H1 (cell line): ENCODE measurements at regions not wholly inside any gene's neighbourhood (a gene's known extent, or its start where the extent isn't known, plus 50 kb on each side); places are given as distances from the start of the nearest gene placed in this dataset.

Experiments used
- CTCF ChIA-PET: fragments of 300-600 bp; sonication (Branson Sonifier 250); formaldehyde crosslinking; loops from one replicate; lab custom pipeline; 2021; ENCODE audit not compliant: partially characterized antibody; lab: Charles Lee
- POLR2A ChIA-PET: fragments of 300-600 bp; sonication (Branson Sonifier 250); formaldehyde crosslinking; loops from one replicate; lab custom pipeline; 2021; ENCODE audit warnings: inconsistent platforms; ENCODE audit not compliant: partially characterized antibody; lab: Charles Lee
- DNase-seq, 2 experiments: peaks; one replicate each; pipeline versions ENCODE4 v3.0.0 to v3.0.0-alpha.2; 2010 to 2022; ENCODE audit warnings: low spot score in 2 of 2, low read depth in 1 of 2, mixed read lengths in 1 of 2
- FAIRE-seq: peaks from 2 replicates; lab custom pipeline; 2011; peaks lifted over from hg19 to GRCh38; lab: Jason Lieb, UNC
- H2AFZ ChIP-seq: 2 replicates; pipeline ENCODE4 v1.8.1; 2012; ENCODE audit warnings: low read length, inconsistent platforms
- H2AK5ac ChIP-seq: 2 replicates; pipeline ENCODE4 v1.6.1; 2013; ENCODE audit warnings: low read depth, low read length
- H2BK120ac ChIP-seq: replicated peaks from 2 replicates; pipeline ENCODE3; 2013; ENCODE audit warnings: low read depth, low read length, inconsistent platforms
- H2BK12ac ChIP-seq: 2 replicates; pipeline ENCODE4 v1.6.1; 2013; ENCODE audit warnings: low read depth, low read length
- H2BK15ac ChIP-seq: 2 replicates; pipeline ENCODE4 v1.6.1; 2013; ENCODE audit warnings: low read length
- H2BK20ac ChIP-seq: 2 replicates; pipeline ENCODE4 v1.6.1; 2013; ENCODE audit warnings: low read length
- H2BK5ac ChIP-seq: 2 replicates; pipeline ENCODE4 v1.6.1; 2013; ENCODE audit warnings: low read depth, low read length
- H3K14ac ChIP-seq: 2 replicates; pipeline ENCODE4 v1.6.1; 2013; ENCODE audit warnings: inconsistent platforms; ENCODE audit not compliant: insufficient read length
- H3K18ac ChIP-seq: 2 replicates; pipeline ENCODE4 v1.6.1; 2013; ENCODE audit warnings: low read length; ENCODE audit errors: extremely low read depth
- H3K23ac ChIP-seq: 2 replicates; pipeline ENCODE4 v1.6.1; 2013; ENCODE audit warnings: inconsistent platforms; ENCODE audit not compliant: insufficient read length
- H3K23me2 ChIP-seq: 2 replicates; pipeline ENCODE4 v1.6.1; 2013; ENCODE audit warnings: low read depth, low read length
- H3K27ac ChIP-seq: 2 replicates; pipeline ENCODE4 v1.6.1; 2011; ENCODE audit warnings: low read depth, low read length, inconsistent platforms
- H3K27me3 ChIP-seq, 4 experiments: replicated peaks in 1 of 4; 1 replicate in 1 of 4; 2 replicates in 3 of 4; pipeline versions ENCODE4 v1.6.1 to v1.8.1; 2011 to 2013; ENCODE audit warnings: low read length in 3 of 4, mild to moderate bottlenecking in 3 of 4, inconsistent platforms in 2 of 4, mixed read lengths in 2 of 4, moderate library complexity in 1 of 4; ENCODE audit not compliant: control insufficient read depth in 3 of 4, insufficient read depth in 3 of 4; ENCODE audit errors: extremely low read depth in 1 of 4
- H3K36me3 ChIP-seq, 4 experiments: 2 replicates each; pipeline versions ENCODE4 v1.6.1 to v1.8.1; 2011 to 2013; ENCODE audit warnings: mild to moderate bottlenecking in 4 of 4, low read length in 3 of 4, moderate library complexity in 2 of 4, control low read depth in 1 of 4, inconsistent platforms in 1 of 4; ENCODE audit not compliant: insufficient read depth in 4 of 4, control insufficient read depth in 2 of 4
- H3K4ac ChIP-seq: replicated peaks from 2 replicates; pipeline ENCODE3; 2013; ENCODE audit warnings: low read length, low read depth, mixed read lengths, inconsistent platforms; ENCODE audit not compliant: insufficient read length
- H3K4me1 ChIP-seq, 4 experiments: replicated peaks in 1 of 4; 1 replicate in 1 of 4; 2 replicates in 3 of 4; pipeline versions ENCODE4 v1.6.1 to v1.8.1; 2011 to 2013; ENCODE audit warnings: low read length in 3 of 4, inconsistent platforms in 2 of 4, mixed read lengths in 1 of 4; ENCODE audit not compliant: insufficient read depth in 4 of 4, control insufficient read depth in 3 of 4
- H3K4me2 ChIP-seq, 2 experiments: 2 replicates each; pipeline versions ENCODE4 v1.6.1 to v1.8.1; 2011 to 2013; ENCODE audit warnings: low read depth in 2 of 2, low read length in 2 of 2, control low read depth in 1 of 2, inconsistent platforms in 1 of 2, mild to moderate bottlenecking in 1 of 2; ENCODE audit not compliant: insufficient read depth in 1 of 2
- H3K4me3 ChIP-seq, 4 experiments: fragments of 200-600, 300-600 bp in 1 of 4; sonication (generic), shearing (Covaris generic), sonication (Bioruptor Twin) in 1 of 4; 2 replicates each; pipeline versions ENCODE4 v1.5.1 to v1.8.1; 2011 to 2016; ENCODE audit warnings: low read length in 4 of 4, low read depth in 3 of 4, control low read depth in 2 of 4, inconsistent platforms in 2 of 4, mild to moderate bottlenecking in 2 of 4, mixed read lengths in 1 of 4, moderate library complexity in 1 of 4; ENCODE audit not compliant: insufficient read depth in 2 of 4; ENCODE audit errors: extremely low read depth in 1 of 4
- H3K56ac ChIP-seq: replicated peaks from 2 replicates; pipeline ENCODE3; 2013; ENCODE audit warnings: low read depth, mild to moderate bottlenecking, mixed read lengths, low read length, inconsistent platforms; ENCODE audit not compliant: insufficient read length
- H3K79me1 ChIP-seq: 2 replicates; pipeline ENCODE4 v1.6.1; 2013; ENCODE audit warnings: low read depth, low read length, control low read depth
- H3K79me2 ChIP-seq, 2 experiments: 2 replicates each; pipeline versions ENCODE4 v1.6.1 to v1.8.1; 2012 to 2013; ENCODE audit warnings: low read length in 2 of 2, mild to moderate bottlenecking in 2 of 2, inconsistent platforms in 1 of 2; ENCODE audit not compliant: insufficient read depth in 2 of 2, control insufficient read depth in 1 of 2
- H3K9ac ChIP-seq, 4 experiments: replicated peaks in 1 of 4; 1 replicate in 1 of 4; 2 replicates in 3 of 4; pipeline versions ENCODE4 v1.6.1 to v1.8.1; 2011 to 2013; ENCODE audit warnings: low read depth in 3 of 4, low read length in 3 of 4, control low read depth in 2 of 4, mild to moderate bottlenecking in 2 of 4, moderate library complexity in 2 of 4, inconsistent platforms in 1 of 4; ENCODE audit errors: extremely low read depth in 1 of 4
- H3K9me3 ChIP-seq, 2 experiments: 2 replicates each; pipeline versions ENCODE4 v1.6.1 to v1.8.1; 2012 to 2013; ENCODE audit warnings: mild to moderate bottlenecking in 2 of 2, moderate library complexity in 2 of 2, control low read depth in 1 of 2, inconsistent platforms in 1 of 2, low read depth in 1 of 2, low read length in 1 of 2, mixed read lengths in 1 of 2; ENCODE audit not compliant: insufficient read depth in 2 of 2
- H4K20me1 ChIP-seq, 2 experiments: replicated peaks in 1 of 2; 2 replicates each; pipeline versions ENCODE3 to v1.8.1; 2011 to 2013; ENCODE audit warnings: inconsistent platforms in 2 of 2, low read length in 2 of 2, mild to moderate bottlenecking in 1 of 2; ENCODE audit not compliant: insufficient read depth in 2 of 2, control insufficient read depth in 1 of 2
- H4K5ac ChIP-seq: 2 replicates; pipeline ENCODE4 v1.6.1; 2013; ENCODE audit warnings: low read length, low read depth, mixed read lengths, inconsistent platforms; ENCODE audit not compliant: insufficient read length
- H4K8ac ChIP-seq: 2 replicates; pipeline ENCODE4 v1.8.0; 2013; ENCODE audit warnings: mild to moderate bottlenecking, moderate library complexity, low read length, inconsistent platforms; ENCODE audit not compliant: insufficient read depth; ENCODE audit errors: extremely low read depth
- H4K91ac ChIP-seq: replicated peaks from 2 replicates; pipeline ENCODE3; 2013; ENCODE audit warnings: low read length, mixed read lengths, inconsistent platforms; ENCODE audit not compliant: insufficient read length
- CBX5 ChIP-seq: fragments of 300-800, 300-1000 bp; sonication (generic); IDR thresholded peaks from 2 replicates; pipeline ENCODE4 v1.7.1; 2016; ENCODE audit warnings: antibody characterized with exemption, low read length, low read depth
- CHD1 ChIP-seq: IDR thresholded peaks from 2 replicates; pipeline ENCODE4 v1.6.1; 2012; ENCODE audit warnings: low read depth, low read length, improper control_type of control experiment
- EGR1 ChIP-seq: IDR thresholded peaks from 2 replicates; pipeline ENCODE4 v1.6.1; 2011; ENCODE audit warnings: low read depth, low read length, borderline replicate concordance
- GTF2F1 ChIP-seq: IDR thresholded peaks from 2 replicates; pipeline ENCODE4 v1.6.1; 2012; ENCODE audit warnings: low read depth, low read length, improper control_type of control experiment, borderline replicate concordance
- KDM4A ChIP-seq: IDR thresholded peaks from one replicate; pipeline ENCODE4 v1.7.1; 2012; ENCODE audit warnings: low read depth, mild to moderate bottlenecking, moderate library complexity, low read length, inconsistent platforms; ENCODE audit not compliant: severe bottlenecking
- NANOG ChIP-seq: IDR thresholded peaks from 2 replicates; pipeline ENCODE4 v1.6.1; 2011; ENCODE audit warnings: low read length, low read depth, mild to moderate bottlenecking, inconsistent platforms; ENCODE audit not compliant: insufficient read depth, poor library complexity, severe bottlenecking
- PHF8 ChIP-seq: fragments of 200-600 bp; sonication (generic); conservative IDR thresholded peaks from 2 replicates; pipeline ENCODE4 v1.7.1; 2012; ENCODE audit warnings: low read depth, mild to moderate bottlenecking, inconsistent platforms, low read length, moderate library complexity
- POU5F1 ChIP-seq: IDR thresholded peaks from 2 replicates; pipeline ENCODE4 v1.6.1; 2011; ENCODE audit warnings: low read depth, mild to moderate bottlenecking, low read length, moderate library complexity
- RFX5 ChIP-seq: IDR thresholded peaks from 2 replicates; pipeline ENCODE4 v1.6.1; 2011; ENCODE audit warnings: low read depth, low read length, improper control_type of control experiment, borderline replicate concordance
- TAF1 ChIP-seq: IDR thresholded peaks from 2 replicates; pipeline ENCODE4 v1.6.1; 2011; ENCODE audit warnings: mild to moderate bottlenecking, low read depth, low read length
- TBP ChIP-seq: IDR thresholded peaks from 2 replicates; pipeline ENCODE4 v1.6.1; 2011; ENCODE audit warnings: low read depth, low read length, improper control_type of control experiment
- TEAD4 ChIP-seq: IDR thresholded peaks from 2 replicates; pipeline ENCODE4 v1.6.1; 2012; ENCODE audit warnings: low read depth, low read length, inconsistent platforms, mixed read lengths
- YY1 ChIP-seq: IDR thresholded peaks from 2 replicates; pipeline ENCODE4 v1.6.1; 2011; ENCODE audit warnings: low read depth, mild to moderate bottlenecking, low read length
- WGBS, 2 experiments: shearing (Covaris generic) in 1 of 2; methylation state at CpG; one replicate each; pipeline versions ENCODE4 v1.1.6 to v1.1.7; 2013 to 2015; ENCODE audit warnings: low lambda C conversion rate in 2 of 2, mixed read lengths in 2 of 2, inconsistent platforms in 1 of 2, low coverage in 1 of 2, missing lambda C conversion rate in 1 of 2; ENCODE audit not compliant: insufficient replicate concordance in 2 of 2, insufficient coverage in 1 of 2, insufficient read length in 1 of 2; ENCODE audit errors: extremely low coverage in 1 of 2, missing lambda C conversion rate in 1 of 2; 5-methylcytosine and 5-hydroxymethylcytosine counted together
- TF ChIP-seq, protein P1 (sequence below): IDR thresholded peaks from 2 replicates; pipeline ENCODE4 v1.6.1; 2011; ENCODE audit warnings: low read depth, mild to moderate bottlenecking, low read length; ENCODE audit not compliant: insufficient read depth

DNA sequence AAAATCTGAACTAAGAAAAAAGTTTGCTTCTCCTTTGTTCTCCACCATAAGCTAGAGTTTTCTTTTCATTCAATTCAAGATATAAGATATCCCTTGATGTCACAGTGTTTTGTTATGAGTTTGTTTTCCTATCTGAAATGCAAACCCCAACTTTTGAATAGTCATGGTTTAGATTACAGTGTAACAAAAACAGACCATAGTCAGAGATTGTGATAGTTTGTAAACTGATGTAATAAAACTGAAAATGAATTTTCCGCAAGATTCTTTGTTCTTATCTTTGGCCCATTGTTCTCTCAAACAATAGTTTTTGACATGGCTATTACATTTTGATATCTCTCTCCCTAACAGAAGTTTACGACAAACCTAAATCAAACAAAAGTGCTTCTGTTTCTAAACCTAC is 121.7 kb upstream of the GADL1 start:
- H3K79me2 ChIP-seq: no peaks in the 10 kb centered on the region
- no peak overlapping the region for H3K4me2 ChIP-seq
- H2BK20ac ChIP-seq: no peak overlapping the region
- no peak overlapping the region for H2BK120ac ChIP-seq
- H3K23me2 ChIP-seq: no peaks in the 10 kb centered on the region
- no peak for DNase-seq
- 85% methylated on average over 2 of the region's 2 CpGs; no CpG with 5 or more reads in 1 of the 2 experiments for WGBS, 2 experiments
- no peak overlapping the region for H3K4me3 ChIP-seq
- CTCF ChIA-PET: no interaction called here
- H3K9me3 ChIP-seq: peaks cover 0 to 4% of the 10 kb centered on the region in 2 experiments; a peak in 1 of 4 replicates
- H4K5ac ChIP-seq: no peak overlapping the region
- H3K18ac ChIP-seq: no peak overlapping the region
- H4K20me1 ChIP-seq: no peaks in the 10 kb centered on the region
- no peak overlapping the region for H2AK5ac ChIP-seq
- no peak overlapping the region for H4K8ac ChIP-seq
- no peak overlapping the region for H3K56ac ChIP-seq
- H2BK15ac ChIP-seq: no peak overlapping the region
- H3K79me1 ChIP-seq: no peaks in the 10 kb centered on the region
- no peak for FAIRE-seq
- H3K9ac ChIP-seq: no peak overlapping the region
- peaks cover 0 to 21% (median 9%) of the 10 kb centered on the region in 4 experiments; a peak in 5 of 7 replicates for H3K27me3 ChIP-seq
- no peak overlapping the region for H2BK12ac ChIP-seq
- no peak overlapping the region for H2BK5ac ChIP-seq
- POLR2A ChIA-PET: no interaction called here
- no peaks in the 10 kb centered on the region for H3K36me3 ChIP-seq
- no peaks in the 10 kb centered on the region for H3K4me1 ChIP-seq
- no peak overlapping the region for H3K14ac ChIP-seq
- H2AFZ ChIP-seq: no peak overlapping the region
- TF ChIP-seq NANOG: no peak
- no peak for TF ChIP-seq KDM4A
- TF ChIP-seq RFX5: no peak
- TF ChIP-seq YY1: no peak
- no peak for TF ChIP-seq TBP
- TF ChIP-seq, protein P1, sequence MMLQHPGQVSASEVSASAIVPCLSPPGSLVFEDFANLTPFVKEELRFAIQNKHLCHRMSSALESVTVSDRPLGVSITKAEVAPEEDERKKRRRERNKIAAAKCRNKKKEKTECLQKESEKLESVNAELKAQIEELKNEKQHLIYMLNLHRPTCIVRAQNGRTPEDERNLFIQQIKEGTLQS: no peak
- TF ChIP-seq POU5F1: no peak
- TF ChIP-seq EGR1: no peak
- TF ChIP-seq TAF1: no peak
- TF ChIP-seq PHF8: no peak
- no peak for TF ChIP-seq CBX5
- TF ChIP-seq CHD1: no peak
- no peak for TF ChIP-seq TEAD4
- TF ChIP-seq GTF2F1: no peak
- H3K4ac ChIP-seq: no peak overlapping the region
- no peak overlapping the region for H3K27ac ChIP-seq
- no peak overlapping the region for H3K23ac ChIP-seq
- H4K91ac ChIP-seq: no peak overlapping the region
